ENCODE measurements at regions not wholly inside any gene's neighbourhood (a gene's known extent, or its start where the extent isn't known, plus 50 kb on each side); places are given as distances from the start of the nearest gene placed in this dataset.

- TF ChIP-seq CTCF (IDR thresholded peaks at IDR 0.05; ENCODE audit: low read depth, low read length, missing input control) (no peak), SP1 (IDR thresholded peaks at IDR 0.05) (no peak), RAD21 (IDR thresholded peaks at IDR 0.05) (no peak), JUND (IDR thresholded peaks at IDR 0.05) (no peak), YY1 (IDR thresholded peaks at IDR 0.05) (no peak)
These were observed 758.6 kb upstream of the IGFBP3 start for GRCh38 chr7:46679671-46680070.

All from liver (tissue), 3 donors.